Bronchial epithelial cell (primary cell): ENCODE measurements at regions not wholly inside any gene's neighbourhood (a gene's known extent, or its start where the extent isn't known, plus 50 kb on each side); places are given as distances from the start of the nearest gene placed in this dataset.

Experiments
- DNase-seq: peaks from one replicate; pipeline ENCODE4 v3.0.0-alpha.2; 2010; ENCODE audit warnings: low read depth
- FAIRE-seq: peaks from 2 replicates; lab custom pipeline; 2011; peaks lifted over from hg19 to GRCh38; lab: Jason Lieb, UNC
- H3K27me3 ChIP-seq: 2 replicates; pipeline ENCODE4 v1.5.1; 2011; ENCODE audit warnings: low read length; ENCODE audit not compliant: control insufficient read depth, insufficient read depth
- H3K36me3 ChIP-seq: 2 replicates; pipeline ENCODE4 v1.5.1; 2011; ENCODE audit warnings: low read length; ENCODE audit not compliant: control insufficient read depth, insufficient read depth
- H3K4me3 ChIP-seq: 2 replicates; pipeline ENCODE4 v1.5.1; 2011; ENCODE audit warnings: mild to moderate bottlenecking, low read depth, low read length, control low read depth
- CTCF ChIP-seq: IDR thresholded peaks from 2 replicates; pipeline ENCODE4 v1.5.1; 2011; ENCODE audit warnings: mild to moderate bottlenecking, moderate library complexity, low read length, control low read depth, inconsistent platforms; ENCODE audit not compliant: insufficient read depth, severe bottlenecking

DNA sequence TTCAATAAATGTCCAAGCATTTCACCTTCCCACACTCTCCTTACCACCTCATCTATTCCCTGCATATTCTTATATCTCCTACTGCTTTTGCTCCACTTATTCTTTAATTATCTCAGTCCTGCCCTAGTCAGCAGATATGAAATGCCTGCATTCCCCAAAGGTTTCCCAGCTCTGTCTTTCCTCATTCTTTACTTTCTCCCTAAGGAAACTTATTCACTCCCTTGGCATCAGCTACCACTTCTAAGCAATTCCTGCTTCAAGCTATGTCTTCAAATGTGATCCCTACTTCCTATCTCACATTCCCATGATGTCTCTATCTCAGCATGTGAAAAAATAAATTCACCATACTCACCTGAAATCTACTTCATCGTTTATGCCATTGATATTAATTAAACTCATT, 111.8 kb downstream of the CAPZA3 start:
- no peaks in the 10 kb centered on the region for H3K36me3 ChIP-seq
- FAIRE-seq (no peak), DNase-seq (no peak)
- no peak overlapping the region for H3K4me3 ChIP-seq
- no peaks in the 10 kb centered on the region for H3K27me3 ChIP-seq
- TF ChIP-seq CTCF, result no peak

- no peak for FAIRE-seq
- no peak for TF ChIP-seq CTCF
- H3K4me3 ChIP-seq, result no peak overlapping the region
These were observed 112.8 kb downstream of the CAPZA3 start for GRCh38 chr12:18850752-18851151.

DNA sequence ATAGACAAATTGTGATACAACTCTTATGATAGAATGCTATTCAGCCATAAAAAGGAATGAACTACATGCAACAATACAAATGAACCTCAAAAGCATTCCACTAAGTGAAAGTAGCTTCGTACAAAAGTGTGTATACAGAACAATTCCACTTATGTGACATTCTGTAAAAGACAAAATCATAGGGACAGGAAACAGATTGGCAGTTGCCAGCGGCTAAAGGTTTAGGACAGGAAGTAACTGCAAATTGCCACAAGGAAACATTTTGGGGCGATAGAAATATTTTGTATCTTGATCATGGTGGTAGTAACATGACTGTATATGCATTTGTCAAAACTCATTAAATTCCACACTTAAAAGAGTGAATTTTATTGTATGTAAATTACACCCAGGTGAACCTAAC, 113.4 kb downstream of the CAPZA3 start:
- Histone ChIP-seq H3K4me3 (no peak overlapping the region), H3K36me3 (no peaks in the 10 kb centered on the region), H3K27me3 (no peaks in the 10 kb centered on the region)
- DNase-seq (no peak), FAIRE-seq (no peak)
- TF ChIP-seq CTCF, result no peak

More at GRCh38 chr12:18850752-18851151, 112.8 kb downstream of the CAPZA3 start:
- Histone ChIP-seq H3K27me3 (no peaks in the 10 kb centered on the region), H3K36me3 (no peaks in the 10 kb centered on the region)
- no peak for DNase-seq

- no peaks in the 10 kb centered on the region for H3K27me3 ChIP-seq
- no peak overlapping the region for H3K4me3 ChIP-seq
- FAIRE-seq (no peak), DNase-seq (no peak)
- no peak for TF ChIP-seq CTCF
- H3K36me3 ChIP-seq, result no peaks in the 10 kb centered on the region
These were observed 115.8 kb downstream of the CAPZA3 start for GRCh38 chr12:18853570-18854366.

- DNase-seq (no peak), FAIRE-seq (peak; percentile 68)
- Histone ChIP-seq H3K4me3 (no peak overlapping the region), H3K36me3 (no peaks in the 10 kb centered on the region), H3K27me3 (no peaks in the 10 kb centered on the region)
- no peak for TF ChIP-seq CTCF
These were observed 119.7 kb downstream of the CAPZA3 start for GRCh38 chr12:18857656-18858055.

GRCh38 chr12:18859400-18859799, 121.5 kb downstream of the CAPZA3 start:
- Histone ChIP-seq H3K4me3 (no peak overlapping the region), H3K27me3 (no peaks in the 10 kb centered on the region), H3K36me3 (no peaks in the 10 kb centered on the region)
- TF ChIP-seq CTCF, result no peak
- no peak for FAIRE-seq
- DNase-seq, result no peak
